ENCODE measurements at regions not wholly inside any gene's neighbourhood (a gene's known extent, or its start where the extent isn't known, plus 50 kb on each side); places are given as distances from the start of the nearest gene placed in this dataset.

GRCh38 chr5:109917154-109917546 is 227.4 kb downstream of the MAN2A1 start:
- DNase-seq, result no peak

- DNase-seq, result no peak
Observed at GRCh38 chr5:109917966-109918365, 228.2 kb downstream of the MAN2A1 start.

GRCh38 chr5:109920736-109921135 is 231.0 kb downstream of the MAN2A1 start:
- no peak for DNase-seq

- no peak for DNase-seq
Observed at GRCh38 chr5:109921735-109922380, 232.1 kb downstream of the MAN2A1 start.

DNA sequence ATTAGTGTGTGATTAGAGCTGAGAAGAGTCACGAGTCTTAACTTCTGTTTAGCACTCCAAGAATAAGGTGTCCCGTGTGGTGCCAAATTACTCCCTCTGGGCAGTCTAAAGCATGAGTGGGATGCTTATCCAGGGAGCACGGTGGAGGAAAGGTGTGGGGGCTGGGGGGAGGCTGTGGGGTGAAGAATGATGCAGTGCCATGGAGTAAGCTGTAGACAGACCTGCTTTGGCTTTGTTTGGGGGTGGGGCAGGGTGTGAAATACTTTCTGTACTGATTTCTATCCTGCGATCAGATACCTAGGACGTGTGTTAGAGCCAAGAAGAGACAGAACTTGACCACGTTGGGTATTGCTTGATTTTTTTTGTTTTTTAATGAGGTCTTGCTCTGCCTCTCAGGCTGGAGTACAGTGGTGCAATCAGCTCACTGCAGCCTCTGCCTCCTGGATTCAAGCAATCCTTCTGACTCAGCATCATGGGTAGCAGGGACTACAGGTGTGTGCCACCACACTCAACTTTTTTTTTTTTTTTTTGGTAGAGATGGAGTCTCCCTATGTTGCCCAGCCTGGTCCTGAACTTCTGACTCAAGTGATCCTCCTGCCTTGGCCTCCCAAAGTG is 232.8 kb downstream of the MAN2A1 start:
- no peak for DNase-seq

GRCh38 chr5:109923205-109923604 is 233.5 kb downstream of the MAN2A1 start:
- no peak for DNase-seq

GRCh38 chr5:109924237-109925107 is 234.7 kb downstream of the MAN2A1 start:
- no peak for DNase-seq

DNA sequence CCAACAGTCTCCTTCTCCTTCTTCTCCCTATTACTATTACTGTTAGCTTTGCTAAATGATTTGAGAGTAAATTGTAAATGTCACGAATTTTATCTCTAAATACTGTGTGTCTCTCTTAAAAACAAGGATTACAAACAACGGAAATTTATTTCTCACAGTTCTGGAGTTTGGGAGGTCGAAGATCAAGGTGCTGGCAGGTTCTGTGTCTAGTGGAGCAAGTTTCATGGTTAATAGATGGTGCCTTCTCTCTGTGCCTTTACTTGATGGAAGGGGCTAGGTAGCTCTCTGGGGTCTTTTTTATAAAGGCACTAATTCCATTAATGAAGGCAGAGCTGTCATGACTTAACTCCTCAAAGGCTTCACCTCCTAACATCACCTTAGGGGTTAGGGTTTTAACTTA is 237.9 kb downstream of the MAN2A1 start:
- DNase-seq, result no peak

GRCh38 chr5:109928046-109928445 is 238.3 kb downstream of the MAN2A1 start:
- no peak for DNase-seq

DNA sequence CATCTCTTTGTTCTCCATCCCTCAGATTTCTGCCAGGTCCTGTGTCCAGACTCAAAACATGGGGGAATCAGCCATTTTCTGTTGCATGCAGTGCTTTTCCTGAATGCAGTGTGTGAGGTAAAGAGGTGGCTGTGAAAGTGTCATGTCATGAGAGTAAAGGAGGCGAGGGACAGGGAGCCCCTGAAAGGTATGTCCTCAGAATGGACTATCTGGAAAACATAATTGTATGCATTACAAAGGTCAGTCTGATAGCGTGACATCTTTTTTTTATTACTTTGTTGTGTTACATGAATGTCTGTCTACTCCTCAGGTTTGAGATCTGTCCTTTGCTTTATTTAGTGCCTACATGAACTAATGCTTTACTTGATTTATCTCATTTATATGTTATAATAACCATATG is 239.1 kb downstream of the MAN2A1 start:
- DNase-seq, result no peak

DNA sequence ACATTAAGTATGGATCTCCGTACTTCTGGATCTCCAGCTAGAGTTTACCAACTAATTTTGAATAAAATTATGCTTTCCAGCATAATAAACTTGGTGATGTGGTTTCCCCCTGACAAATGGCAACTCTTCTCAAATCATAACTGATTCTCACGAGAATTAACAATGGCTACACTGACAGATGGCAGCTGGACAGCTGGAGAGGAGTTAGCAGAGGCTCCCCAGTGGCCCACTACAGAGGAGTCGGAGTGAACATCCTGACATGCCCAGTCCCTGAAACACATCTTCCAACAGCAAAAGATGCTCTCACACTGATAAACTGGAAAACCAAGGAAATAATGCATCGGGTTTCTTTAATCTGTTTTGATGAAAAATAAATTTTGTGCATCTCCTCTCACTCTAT is 239.6 kb downstream of the MAN2A1 start:
- no peak for DNase-seq

GRCh38 chr5:109929911-109930310 is 240.2 kb downstream of the MAN2A1 start:
- DNase-seq, result no peak

GRCh38 chr5:109931049-109931780 is 241.5 kb downstream of the MAN2A1 start:
- no peak for DNase-seq

- no peak for DNase-seq
Observed at GRCh38 chr5:109935833-109936490, 246.2 kb downstream of the MAN2A1 start.

- peak in 1 of 2 donors; percentile 21 for DNase-seq
Observed at GRCh38 chr5:109936996-109937395, 247.3 kb downstream of the MAN2A1 start.

- no peak for DNase-seq
Observed at GRCh38 chr5:109937951-109938350, 248.2 kb downstream of the MAN2A1 start.

GRCh38 chr5:109938453-109938852 is 248.7 kb downstream of the MAN2A1 start:
- no peak for DNase-seq

GRCh38 chr5:109939116-109939682 is 249.5 kb downstream of the MAN2A1 start:
- no peak for DNase-seq

GRCh38 chr5:109942646-109943045 is 252.9 kb downstream of the MAN2A1 start:
- DNase-seq, result no peak

DNA sequence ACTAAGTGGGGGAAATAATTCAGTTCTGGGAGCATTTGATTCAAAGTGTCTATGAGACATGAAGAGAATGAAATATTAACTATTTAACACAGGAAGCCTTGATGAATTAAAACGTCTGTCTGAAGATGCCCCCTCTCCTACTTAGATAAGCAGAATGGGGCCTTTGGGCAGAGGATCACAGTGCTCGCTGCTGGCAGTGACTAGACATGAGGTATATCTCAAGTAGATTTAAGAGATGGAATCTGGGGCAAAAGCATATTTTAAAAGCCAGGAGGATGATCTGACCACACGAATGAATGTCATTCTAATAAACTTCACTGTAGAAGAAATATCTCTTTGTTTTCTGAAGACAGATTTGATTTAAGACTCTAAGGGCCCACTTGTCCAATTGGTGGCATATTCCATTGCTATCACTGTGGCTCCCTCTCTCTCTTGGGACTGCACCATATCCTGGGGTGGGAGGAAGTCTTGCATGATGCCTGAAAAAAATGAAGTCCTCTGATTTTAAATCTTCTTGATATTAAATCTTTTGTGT is 254.0 kb downstream of the MAN2A1 start:
- no peak for DNase-seq

DNA sequence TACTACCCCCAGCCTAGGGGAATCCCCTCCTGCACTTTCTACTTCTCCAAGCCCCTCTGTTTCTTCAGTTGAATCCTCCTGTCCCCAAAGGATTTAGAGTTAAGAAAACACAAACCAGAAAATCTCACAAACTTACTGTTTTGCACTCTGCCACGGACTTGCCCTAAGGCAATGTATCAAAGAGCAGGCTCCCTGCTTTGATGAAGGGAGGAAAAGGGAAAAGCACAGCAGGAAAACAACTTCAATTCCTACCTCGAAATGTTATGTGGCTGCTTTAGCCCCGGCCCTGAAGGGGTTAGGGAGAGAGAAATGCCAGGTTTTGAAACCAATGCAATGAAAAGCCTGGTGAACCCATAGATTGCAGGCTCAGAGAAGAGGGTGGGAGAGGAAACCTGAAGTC is 254.7 kb downstream of the MAN2A1 start:
- DNase-seq, result no peak

DNA sequence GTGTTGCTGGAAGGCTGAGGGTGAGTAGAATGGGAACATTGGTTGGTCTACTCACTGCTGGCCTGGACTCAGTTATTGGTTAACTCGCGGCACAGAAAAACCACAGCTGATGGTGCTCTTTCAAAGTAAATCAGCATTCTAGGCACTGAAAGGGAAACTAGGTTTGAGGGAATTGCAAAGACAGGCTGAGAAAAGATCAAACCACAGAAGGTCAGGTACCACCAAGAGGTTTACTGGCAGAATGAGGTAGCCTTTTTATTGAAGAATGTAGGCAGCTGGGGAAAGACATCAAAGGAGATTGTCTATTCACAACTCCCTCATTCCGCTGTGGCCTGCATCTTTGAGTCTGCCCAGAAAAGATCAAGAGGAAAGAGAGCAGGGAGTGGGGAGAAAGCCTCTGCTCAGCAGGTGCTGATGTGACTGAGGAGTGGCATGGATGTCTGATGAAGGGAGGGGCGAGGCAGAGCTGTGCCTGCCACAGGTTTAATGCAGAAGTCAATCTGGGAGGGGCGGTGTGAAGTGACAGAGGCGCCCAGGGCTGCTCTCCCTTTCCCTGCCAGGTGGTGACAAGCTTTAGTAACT is 255.5 kb downstream of the MAN2A1 start:
- no peak for DNase-seq

Data from stimulated activated CD4-positive, alpha-beta T cell treated with anti-CD3 and anti-CD28 coated beads, Interleukin-2, amount 100 ng/mL, for 48 hours (primary cell).